Effector memory CD8-positive, alpha-beta T cell (primary cell): ENCODE measurements at regions not wholly inside any gene's neighbourhood (a gene's known extent, or its start where the extent isn't known, plus 50 kb on each side); places are given as distances from the start of the nearest gene placed in this dataset.
"Not testable (repeated sequence)": the region's sequence is repeated elsewhere in the genome, so short reads cannot be mapped to it uniquely, and the experiment has no call there.

Experiments
- ATAC-seq: fragments of 150-1000 bp; cut with Tn5 transposase; replicated peaks from 2 replicates; pipeline ENCODE4 v1.10.0; 2021; ENCODE audit warnings: mild to moderate bottlenecking, moderate library complexity
- DNase-seq, 3 experiments: peaks; one replicate each; pipeline ENCODE4 v3.0.0; 2021
- H3K27ac Mint-ChIP-seq, 2 donors: one replicate each; pipeline ENCODE4 v1.8.0; 2022; ENCODE audit warnings: mild to moderate bottlenecking in 2 of 2, mixed read lengths in 2 of 2, moderate library complexity in 2 of 2
- H3K27me3 Mint-ChIP-seq, 2 donors: one replicate each; pipeline ENCODE4 v1.8.0; 2022; ENCODE audit warnings: mixed read lengths in 2 of 2
- H3K36me3 Mint-ChIP-seq: one replicate; pipeline ENCODE4 v1.8.0; 2022; ENCODE audit warnings: mild to moderate bottlenecking, moderate library complexity, mixed read lengths; ENCODE audit not compliant: insufficient read depth
- H3K4me1 Mint-ChIP-seq, 2 donors: one replicate each; pipeline ENCODE4 v1.8.0; 2022; ENCODE audit warnings: low read depth in 2 of 2, mixed read lengths in 2 of 2
- H3K4me3 Mint-ChIP-seq, 2 donors: one replicate each; pipeline ENCODE4 v1.8.0; 2022; ENCODE audit warnings: mild to moderate bottlenecking in 2 of 2, mixed read lengths in 2 of 2, moderate library complexity in 2 of 2
- H3K9me3 Mint-ChIP-seq, 2 donors: one replicate each; pipeline ENCODE4 v1.8.0; 2022; ENCODE audit warnings: mixed read lengths in 2 of 2

GRCh38 chr14:106505366-106505765 lies 979.0 kb downstream of the TMEM121 start:
- DNase-seq, result no peak
- H3K4me1 Mint-ChIP-seq, result peaks cover 49 to 61% of the 10 kb centered on the region in 2 donors
- H3K9me3 Mint-ChIP-seq, result no peaks in the 10 kb centered on the region
- H3K27ac Mint-ChIP-seq, result no peak overlapping the region
- peaks cover 0 to 6% of the 10 kb centered on the region in 2 donors for H3K27me3 Mint-ChIP-seq
- ATAC-seq, result no peak
- peaks cover 6% of the 10 kb centered on the region for H3K36me3 Mint-ChIP-seq
- no peak overlapping the region for H3K4me3 Mint-ChIP-seq

- Mint-ChIP-seq H3K4me3 (peak overlapping the region; percentile 72 to 83), H3K36me3 (peaks cover 10% of the 10 kb centered on the region), H3K4me1 (peaks cover 64 to 72% of the 10 kb centered on the region in 2 donors), H3K27ac (peak overlapping the region; percentile 94), H3K27me3 (peaks cover 0 to 6% of the 10 kb centered on the region in 2 donors), H3K9me3 (no peaks in the 10 kb centered on the region)
- peak; percentile 74 for ATAC-seq
- DNase-seq, result peak; percentile 61 to 76 (median 61)
Observed at GRCh38 chr14:106506881-106507305, 980.5 kb downstream of the TMEM121 start.

- H3K27me3 Mint-ChIP-seq, result peaks cover 0 to 2% of the 10 kb centered on the region in 2 donors
- peaks cover 9% of the 10 kb centered on the region for H3K36me3 Mint-ChIP-seq
- H3K4me1 Mint-ChIP-seq, result peaks cover 63 to 77% of the 10 kb centered on the region in 2 donors
- no peaks in the 10 kb centered on the region for H3K9me3 Mint-ChIP-seq
- DNase-seq, result peak in 1 of 3 experiments; percentile 35
- peak overlapping the region; percentile 94 for H3K27ac Mint-ChIP-seq
- peak overlapping the region; percentile 72 to 83 for H3K4me3 Mint-ChIP-seq
- ATAC-seq, result peak; percentile 61
Observed at GRCh38 chr14:106507354-106507753, 981.0 kb downstream of the TMEM121 start.

- Mint-ChIP-seq H3K27me3 (no peaks in the 10 kb centered on the region), H3K27ac (peak overlapping the region; percentile 94), H3K36me3 (peaks cover 7% of the 10 kb centered on the region), H3K4me3 (peak overlapping the region; percentile 72 to 83), H3K9me3 (no peaks in the 10 kb centered on the region), H3K4me1 (peaks cover 70 to 84% of the 10 kb centered on the region in 2 donors)
- no peak for DNase-seq
- ATAC-seq, result no peak
Observed at GRCh38 chr14:106508216-106508615, 981.8 kb downstream of the TMEM121 start.

GRCh38 chr14:106509176-106509575 lies 982.8 kb downstream of the TMEM121 start:
- peaks cover 73 to 85% of the 10 kb centered on the region in 2 donors for H3K4me1 Mint-ChIP-seq
- no peak for DNase-seq
- H3K27me3 Mint-ChIP-seq, result no peaks in the 10 kb centered on the region
- no peaks in the 10 kb centered on the region for H3K9me3 Mint-ChIP-seq
- H3K27ac Mint-ChIP-seq, result peak overlapping the region; percentile 46 to 94
- H3K36me3 Mint-ChIP-seq, result peaks cover 7% of the 10 kb centered on the region
- no peak for ATAC-seq
- peak overlapping the region; percentile 72 to 83 for H3K4me3 Mint-ChIP-seq

GRCh38 chr14:106509807-106510206 lies 983.4 kb downstream of the TMEM121 start:
- peak overlapping the region in 1 of 2 donors; percentile 72 for H3K4me3 Mint-ChIP-seq
- no peaks in the 10 kb centered on the region for H3K27me3 Mint-ChIP-seq
- no peaks in the 10 kb centered on the region for H3K9me3 Mint-ChIP-seq
- ATAC-seq (no peak), DNase-seq (no peak)
- peaks cover 7% of the 10 kb centered on the region for H3K36me3 Mint-ChIP-seq
- H3K27ac Mint-ChIP-seq, result peak overlapping the region; percentile 84 to 85
- H3K4me1 Mint-ChIP-seq, result peaks cover 72 to 82% of the 10 kb centered on the region in 2 donors

GRCh38 chr14:106511006-106511799 lies 984.8 kb downstream of the TMEM121 start:
- peak overlapping the region; percentile 59 to 71 for H3K4me3 Mint-ChIP-seq
- DNase-seq (peak; percentile 60 to 72 (median 62)), ATAC-seq (peak; percentile 64)
- peaks cover 63 to 70% of the 10 kb centered on the region in 2 donors for H3K4me1 Mint-ChIP-seq
- peak overlapping the region; percentile 84 to 85 for H3K27ac Mint-ChIP-seq
- no peaks in the 10 kb centered on the region for H3K27me3 Mint-ChIP-seq
- no peaks in the 10 kb centered on the region for H3K9me3 Mint-ChIP-seq
- peaks cover 7% of the 10 kb centered on the region for H3K36me3 Mint-ChIP-seq

GRCh38 chr14:106511800-106512198 lies 985.4 kb downstream of the TMEM121 start:
- Mint-ChIP-seq H3K4me3 (peak overlapping the region; percentile 59 to 71), H3K9me3 (no peaks in the 10 kb centered on the region), H3K4me1 (peaks cover 58 to 64% of the 10 kb centered on the region in 2 donors), H3K27me3 (no peaks in the 10 kb centered on the region), H3K27ac (peak overlapping the region; percentile 84 to 85), H3K36me3 (peaks cover 7% of the 10 kb centered on the region)
- DNase-seq, result no peak
- ATAC-seq, result no peak

- peaks cover 7% of the 10 kb centered on the region for H3K36me3 Mint-ChIP-seq
- no peaks in the 10 kb centered on the region for H3K27me3 Mint-ChIP-seq
- H3K27ac Mint-ChIP-seq, result peak overlapping the region; percentile 23 to 84
- no peak for ATAC-seq
- no peaks in the 10 kb centered on the region for H3K9me3 Mint-ChIP-seq
- H3K4me3 Mint-ChIP-seq, result peak overlapping the region in 1 of 2 donors; percentile 30
- DNase-seq, result no peak
- H3K4me1 Mint-ChIP-seq, result peaks cover 57% of the 10 kb centered on the region in 2 donors
Observed at GRCh38 chr14:106513302-106513701, 986.9 kb downstream of the TMEM121 start.

GRCh38 chr14:106518054-106518943 lies 991.9 kb downstream of the TMEM121 start:
- Mint-ChIP-seq H3K9me3 (no peaks in the 10 kb centered on the region), H3K27ac (no peak overlapping the region), H3K36me3 (no peaks in the 10 kb centered on the region), H3K27me3 (peaks cover 16 to 20% of the 10 kb centered on the region in 2 donors), H3K4me1 (peaks cover 11 to 17% of the 10 kb centered on the region in 2 donors), H3K4me3 (no peak overlapping the region)
- peak; percentile 85 for ATAC-seq
- peak; percentile 86 to 90 (median 89) for DNase-seq

- not testable (repeated sequence) for H3K36me3 Mint-ChIP-seq, H3K27ac Mint-ChIP-seq, H3K9me3 Mint-ChIP-seq, H3K4me3 Mint-ChIP-seq, ATAC-seq, DNase-seq
- Mint-ChIP-seq H3K27me3 (peaks cover 38 to 43% of the 10 kb centered on the region in 2 donors), H3K4me1 (peaks cover 8 to 12% of the 10 kb centered on the region in 2 donors)
Observed at GRCh38 chr14:106522118-106522517, 995.7 kb downstream of the TMEM121 start.

- DNase-seq, result no peak
- Mint-ChIP-seq H3K4me1 (peaks cover 1 to 3% of the 10 kb centered on the region in 2 donors), H3K4me3 (no peak overlapping the region), H3K27ac (no peak overlapping the region), H3K9me3 (no peaks in the 10 kb centered on the region), H3K27me3 (peaks cover 38 to 43% of the 10 kb centered on the region in 2 donors), H3K36me3 (peaks cover 4% of the 10 kb centered on the region)
- ATAC-seq, result no peak
Observed at GRCh38 chr14:106522990-106523389, 996.6 kb downstream of the TMEM121 start.

- H3K4me3 Mint-ChIP-seq, result no peak overlapping the region
- H3K27me3 Mint-ChIP-seq, result peaks cover 41 to 51% of the 10 kb centered on the region in 2 donors
- H3K36me3 Mint-ChIP-seq, result peaks cover 4% of the 10 kb centered on the region
- ATAC-seq (no peak), DNase-seq (no peak)
- no peak overlapping the region for H3K27ac Mint-ChIP-seq
- H3K9me3 Mint-ChIP-seq, result no peaks in the 10 kb centered on the region
- H3K4me1 Mint-ChIP-seq, result peaks cover 0 to 3% of the 10 kb centered on the region in 2 donors
Observed at GRCh38 chr14:106528717-106529116, 1002.3 kb downstream of the TMEM121 start.
